HEK293T (cell line): ENCODE measurements at regions not wholly inside any gene's neighbourhood (a gene's known extent, or its start where the extent isn't known, plus 50 kb on each side); places are given as distances from the start of the nearest gene placed in this dataset.

Source experiments
- CTCF ChIA-PET: fragments of 350-600 bp; formaldehyde crosslinking; extraction: SDS; loops from one replicate; lab custom pipeline; 2021; ENCODE audit warnings: antibody characterized with exemption, inconsistent platforms; lab: Yijun Ruan, JAX
- POLR2A ChIA-PET: fragments of 350-600 bp; formaldehyde crosslinking; extraction: SDS; loops from one replicate; lab custom pipeline; 2020; ENCODE audit warnings: antibody characterized with exemption, inconsistent platforms; lab: Yijun Ruan, JAX
- DNase-seq: peaks from one replicate; pipeline ENCODE4 v3.0.0; 2012; ENCODE audit warnings: mixed read lengths; ENCODE audit errors: extremely low spot score
- ARNT ChIP-seq: fragments of 450-650 bp; IDR thresholded peaks from 2 replicates; pipeline ENCODE4 v1.6.1; 2017; ENCODE audit warnings: mild to moderate bottlenecking
- BHLHE40 ChIP-seq: fragments of 450-650 bp; IDR thresholded peaks from 2 replicates; pipeline ENCODE4 v1.6.1; 2016; ENCODE audit warnings: mild to moderate bottlenecking, moderate library complexity, borderline replicate concordance
- CTBP1 ChIP-seq: fragments of 450-650 bp; IDR thresholded peaks from 2 replicates; pipeline ENCODE4 v1.6.1; 2016; ENCODE audit warnings: borderline replicate concordance
- ELF4 ChIP-seq: fragments of 450-650 bp; IDR thresholded peaks from 2 replicates; pipeline ENCODE4 v1.6.1; 2017; ENCODE audit warnings: antibody characterized with exemption
- FOXA1 ChIP-seq: fragments of 450-650 bp; IDR thresholded peaks from 2 replicates; pipeline ENCODE4 v1.6.1; 2016; ENCODE audit warnings: mild to moderate bottlenecking
- FOXK2 ChIP-seq: fragments of 450-650 bp; IDR thresholded peaks from 2 replicates; pipeline ENCODE4 v1.6.1; 2016; ENCODE audit warnings: mild to moderate bottlenecking
- FOXM1 ChIP-seq: fragments of 450-650 bp; IDR thresholded peaks from 2 replicates; pipeline ENCODE4 v1.6.1; 2017; ENCODE audit warnings: mild to moderate bottlenecking, borderline replicate concordance
- HDGF ChIP-seq: fragments of 450-650 bp; IDR thresholded peaks from 2 replicates; pipeline ENCODE4 v1.6.1; 2017; ENCODE audit warnings: antibody characterized with exemption, borderline replicate concordance
- L3MBTL2 ChIP-seq: fragments of 450-650 bp; conservative IDR thresholded peaks from 2 replicates; pipeline ENCODE4 v1.6.1; 2016; ENCODE audit warnings: mild to moderate bottlenecking
- LEF1 ChIP-seq: fragments of 450-650 bp; IDR thresholded peaks from 2 replicates; pipeline ENCODE4 v1.6.1; 2017; ENCODE audit warnings: mild to moderate bottlenecking, borderline replicate concordance
- NFRKB ChIP-seq: fragments of 450-650 bp; IDR thresholded peaks from 2 replicates; pipeline ENCODE4 v1.6.1; 2016; ENCODE audit warnings: mild to moderate bottlenecking, moderate library complexity
- SP1 ChIP-seq: fragments of 450-650 bp; IDR thresholded peaks from 2 replicates; pipeline ENCODE4 v1.6.1; 2017
- SUZ12 ChIP-seq: fragments of 450-650 bp; IDR thresholded peaks from 2 replicates; pipeline ENCODE4 v1.6.1; 2016; ENCODE audit warnings: mild to moderate bottlenecking
- TARDBP ChIP-seq: fragments of 450-650 bp; IDR thresholded peaks from 2 replicates; pipeline ENCODE4 v1.6.1; 2016
- ZNF384 ChIP-seq: fragments of 450-650 bp; IDR thresholded peaks from 2 replicates; pipeline ENCODE4 v1.6.1; 2016
- TF ChIP-seq, protein P1 (sequence below): fragments of 450-650 bp; IDR thresholded peaks from 2 replicates; pipeline ENCODE4 v1.6.1; 2016

DNA sequence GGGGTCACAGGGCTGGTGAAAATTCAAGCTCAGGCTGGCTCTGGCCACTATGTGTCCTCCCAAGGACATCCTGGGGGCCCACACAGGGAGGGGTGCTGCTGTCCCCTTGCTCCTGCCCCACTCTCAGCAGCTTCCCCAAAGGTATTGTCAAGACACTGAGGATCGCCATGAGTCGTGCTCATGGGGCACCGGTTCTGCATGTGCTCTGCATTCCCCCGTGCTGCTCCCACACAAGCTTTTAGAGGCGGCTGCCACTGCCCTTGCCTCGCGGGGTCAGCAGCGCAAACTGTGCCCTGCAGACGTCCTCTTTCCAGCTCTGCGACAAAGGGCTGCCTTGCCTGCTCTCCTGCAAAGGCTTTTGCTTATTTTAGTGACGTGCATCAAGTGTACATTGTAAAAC lies 179.8 kb downstream of the ERMARD start:
- POLR2A ChIA-PET: no interaction called here
- CTCF ChIA-PET: no interaction called here
- no peak for DNase-seq
- TF ChIP-seq SP1 (no peak), LEF1 (no peak), TARDBP (no peak), ELF4 (no peak), SUZ12 (no peak), NFRKB (no peak)

DNA sequence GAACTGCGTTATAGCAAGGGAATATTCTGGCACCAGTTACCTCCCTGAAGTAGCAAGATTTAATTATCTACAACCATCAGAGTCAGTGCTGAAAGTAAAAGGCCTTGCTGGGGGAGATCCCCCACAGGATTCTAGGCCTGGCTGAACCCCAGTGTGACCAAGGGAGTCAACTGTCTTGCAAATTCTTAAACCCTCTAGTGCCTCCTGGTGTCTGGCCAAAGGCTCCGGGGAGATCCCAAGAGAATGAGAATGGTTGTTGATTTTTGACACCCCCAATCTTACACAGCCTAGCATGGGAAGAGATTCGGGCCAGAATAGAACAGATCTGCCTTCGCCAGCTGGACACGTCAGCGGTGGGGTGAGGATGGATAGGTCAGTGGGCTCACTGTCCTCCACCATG lies 179.4 kb downstream of the ERMARD start:
- DNase-seq: no peak
- POLR2A ChIA-PET: no interaction called here
- CTCF ChIA-PET: no interaction called here
- no peak for TF ChIP-seq BHLHE40
- no peak for TF ChIP-seq NFRKB
- TF ChIP-seq, protein P1, sequence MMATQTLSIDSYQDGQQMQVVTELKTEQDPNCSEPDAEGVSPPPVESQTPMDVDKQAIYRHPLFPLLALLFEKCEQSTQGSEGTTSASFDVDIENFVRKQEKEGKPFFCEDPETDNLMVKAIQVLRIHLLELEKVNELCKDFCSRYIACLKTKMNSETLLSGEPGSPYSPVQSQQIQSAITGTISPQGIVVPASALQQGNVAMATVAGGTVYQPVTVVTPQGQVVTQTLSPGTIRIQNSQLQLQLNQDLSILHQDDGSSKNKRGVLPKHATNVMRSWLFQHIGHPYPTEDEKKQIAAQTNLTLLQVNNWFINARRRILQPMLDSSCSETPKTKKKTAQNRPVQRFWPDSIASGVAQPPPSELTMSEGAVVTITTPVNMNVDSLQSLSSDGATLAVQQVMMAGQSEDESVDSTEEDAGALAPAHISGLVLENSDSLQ: no peak
- no peak for TF ChIP-seq FOXM1
- no peak for TF ChIP-seq FOXA1
- no peak for TF ChIP-seq HDGF
- no peak for TF ChIP-seq SUZ12
- no peak for TF ChIP-seq LEF1
- TF ChIP-seq ARNT: no peak
- TF ChIP-seq FOXK2: no peak
- TF ChIP-seq TARDBP: no peak
- TF ChIP-seq ZNF384: no peak
- TF ChIP-seq ELF4: no peak
- no peak for TF ChIP-seq L3MBTL2
- TF ChIP-seq SP1: no peak
- no peak for TF ChIP-seq CTBP1

DNA sequence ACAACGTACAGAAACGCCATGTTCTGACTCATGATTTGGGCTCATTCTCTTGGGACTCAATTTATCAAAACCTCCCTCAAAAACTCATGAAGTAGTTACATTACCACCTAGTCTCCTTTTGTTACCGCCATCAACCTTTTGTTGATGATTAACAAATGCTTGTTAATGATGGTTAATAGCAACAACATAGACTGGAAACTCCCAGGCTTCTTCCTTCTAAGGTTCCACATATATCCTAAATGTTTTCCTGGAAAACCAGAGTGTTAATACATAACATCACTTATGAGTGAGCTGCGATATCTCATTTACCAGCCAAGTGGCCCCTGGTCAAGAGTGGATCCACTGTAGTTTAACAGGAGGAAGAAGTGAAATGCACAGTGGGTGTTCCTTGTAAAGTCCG lies 176.3 kb downstream of the ERMARD start:
- ChIA-PET CTCF (no interaction called here), POLR2A (no interaction called here)
- TF ChIP-seq, protein P1: no peak
- TF ChIP-seq ELF4: no peak
- no peak for TF ChIP-seq FOXK2
- TF ChIP-seq SP1: no peak
- TF ChIP-seq FOXA1: no peak
- no peak for TF ChIP-seq FOXM1
- no peak for TF ChIP-seq SUZ12
- no peak for TF ChIP-seq CTBP1
- TF ChIP-seq HDGF: no peak
- TF ChIP-seq ZNF384: no peak
- no peak for DNase-seq

DNA sequence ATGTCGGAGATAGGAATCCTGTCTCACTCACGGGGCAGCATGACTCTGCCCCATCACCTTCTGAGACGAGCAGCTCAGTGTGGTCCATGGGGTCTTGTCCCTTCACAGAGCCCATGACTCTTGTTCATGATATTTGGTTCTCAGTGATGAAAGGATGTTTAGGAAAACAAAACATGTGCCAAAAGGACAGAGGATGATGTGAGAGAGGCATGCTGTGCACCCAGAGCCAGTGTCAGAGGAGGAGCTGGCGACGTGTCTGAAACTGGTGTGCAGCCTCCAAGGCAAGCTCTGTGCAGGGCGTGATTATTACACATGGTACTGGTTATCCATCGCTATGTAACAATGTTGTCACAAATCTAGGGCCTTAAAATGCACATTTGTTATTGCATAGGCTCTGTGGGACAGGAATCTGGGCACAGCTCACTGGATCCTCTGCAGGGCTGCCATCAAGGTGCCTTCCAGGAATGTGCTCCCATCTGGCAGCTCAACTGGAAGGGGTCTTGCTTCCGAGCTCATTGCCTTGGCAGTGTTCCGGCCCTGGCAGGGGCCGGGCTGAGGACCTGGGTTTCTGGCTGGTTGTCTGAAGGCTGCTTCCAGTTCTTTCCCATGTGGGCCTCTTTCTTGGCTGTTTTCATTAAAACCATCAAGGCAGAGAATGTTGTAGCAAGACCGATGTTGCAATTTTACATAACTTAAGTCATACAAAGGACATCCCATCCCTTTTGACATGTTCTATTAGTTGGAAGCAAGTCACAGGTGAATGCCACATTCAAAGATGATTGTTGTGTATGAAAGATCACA lies 175.4 kb downstream of the ERMARD start:
- ChIA-PET POLR2A (no interaction called here), CTCF (no interaction called here)
- DNase-seq: no peak
- TF ChIP-seq, protein P1: no peak
- TF ChIP-seq CTBP1 (no peak), ARNT (no peak), FOXK2 (no peak), L3MBTL2 (no peak), SP1 (no peak), FOXA1 (no peak), HDGF (no peak), LEF1 (no peak), TARDBP (no peak), ELF4 (no peak), FOXM1 (no peak), ZNF384 (no peak), BHLHE40 (no peak), SUZ12 (no peak), NFRKB (no peak)

DNA sequence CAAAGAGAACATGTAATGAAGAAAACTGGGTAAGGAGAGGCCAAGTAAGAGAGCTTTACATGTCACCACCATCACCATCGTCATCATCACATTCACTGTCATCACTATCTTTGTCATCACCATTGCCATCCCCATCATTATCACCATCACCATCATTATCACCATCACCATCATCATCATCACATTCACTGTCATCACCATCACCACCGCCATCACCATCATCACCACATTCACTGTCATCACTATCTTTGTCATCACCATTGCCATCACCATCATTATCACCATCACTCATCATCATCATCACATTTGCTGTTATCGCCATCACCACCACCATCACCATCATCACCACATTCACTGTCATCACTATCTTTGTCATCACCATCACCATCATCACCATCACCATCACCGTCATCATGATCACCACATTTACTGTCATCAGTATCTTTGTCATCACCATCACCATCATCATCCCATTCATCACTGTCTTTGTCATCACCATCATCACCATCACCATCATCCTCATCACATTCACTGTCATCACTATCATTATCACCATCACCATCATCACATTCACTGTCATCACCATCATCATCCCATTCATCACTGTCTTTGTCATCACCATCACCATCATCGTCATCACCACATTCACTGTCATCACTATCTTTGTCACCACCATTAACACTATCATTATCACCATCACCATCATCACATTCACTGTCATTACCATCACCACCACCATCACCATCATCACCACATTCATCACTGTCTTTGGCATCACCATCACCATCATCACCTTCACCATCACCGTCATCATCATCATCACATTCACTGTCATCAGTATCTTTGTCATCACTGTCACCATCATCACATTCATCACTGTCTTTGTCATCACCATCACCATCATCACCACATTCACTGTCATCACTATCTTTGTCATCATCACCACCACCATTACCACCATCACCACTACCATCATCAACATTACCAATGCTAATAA lies 172.3 kb downstream of the ERMARD start:
- ChIA-PET CTCF (no interaction called here), POLR2A (no interaction called here)
- TF ChIP-seq CTBP1: peak; percentile 39; the same call in 1 of the 2 replicates
- TF ChIP-seq FOXM1: no peak
- TF ChIP-seq, protein P1: no peak; the same call in 1 of the 2 replicates
- no peak for DNase-seq
